Endodermal cell (in vitro differentiated cells): ENCODE measurements at regions not wholly inside any gene's neighbourhood (a gene's known extent, or its start where the extent isn't known, plus 50 kb on each side); places are given as distances from the start of the nearest gene placed in this dataset.

ENCODE experiments used
- DNase-seq: peaks from one replicate; pipeline ENCODE4 v3.0.0-alpha.2; 2017
- H3K27ac ChIP-seq: 2 replicates; pipeline ENCODE4 v1.5.1; 2013; ENCODE audit warnings: mild to moderate bottlenecking, low read depth, low read length, moderate library complexity
- H3K27me3 ChIP-seq: 2 replicates; pipeline ENCODE4 v1.6.1; 2013; ENCODE audit warnings: mild to moderate bottlenecking, low read length, moderate library complexity; ENCODE audit not compliant: insufficient read depth, control insufficient read depth, poor library complexity, severe bottlenecking
- H3K36me3 ChIP-seq: 2 replicates; pipeline ENCODE4 v1.7.0; 2013; ENCODE audit warnings: mild to moderate bottlenecking, low read length, moderate library complexity; ENCODE audit not compliant: control insufficient read depth, insufficient read depth
- H3K4me1 ChIP-seq: one replicate; pipeline ENCODE4 v1.7.0; 2013; ENCODE audit warnings: low read length; ENCODE audit not compliant: control insufficient read depth, insufficient read depth
- H3K4me3 ChIP-seq: 2 replicates; pipeline ENCODE4 v1.5.1; 2013; ENCODE audit warnings: mild to moderate bottlenecking, low read length, moderate library complexity
- H3K9ac ChIP-seq: 2 replicates; pipeline ENCODE4 v1.6.1; 2013; ENCODE audit warnings: mild to moderate bottlenecking, low read length, moderate library complexity; ENCODE audit not compliant: poor library complexity, severe bottlenecking; ENCODE audit errors: extremely low read depth
- H3K9me3 ChIP-seq: 2 replicates; pipeline ENCODE4 v1.6.1; 2013; ENCODE audit warnings: mild to moderate bottlenecking, low read length, moderate library complexity; ENCODE audit not compliant: control insufficient read depth
- H3K27ac Mint-ChIP-seq: 2 replicates; pipeline ENCODE4 v1.8.0; 2020; ENCODE audit warnings: mixed read lengths
- H3K27me3 Mint-ChIP-seq: 2 replicates; pipeline ENCODE4 v1.8.0; 2021; ENCODE audit warnings: mild to moderate bottlenecking, mixed read lengths; ENCODE audit not compliant: insufficient read depth
- H3K36me3 Mint-ChIP-seq: 2 replicates; pipeline ENCODE4 v1.8.0; 2020; ENCODE audit warnings: low read depth, mixed read lengths
- H3K4me1 Mint-ChIP-seq: 2 replicates; pipeline ENCODE4 v1.8.0; 2020; ENCODE audit warnings: mixed read lengths
- H3K4me3 Mint-ChIP-seq: 2 replicates; pipeline ENCODE4 v1.8.0; 2020; ENCODE audit warnings: mild to moderate bottlenecking, moderate library complexity, mixed read lengths
- H3K9me3 Mint-ChIP-seq: 2 replicates; pipeline ENCODE4 v1.8.0; 2020; ENCODE audit warnings: mild to moderate bottlenecking, mixed read lengths
- WGBS, 2 experiments: methylation state at CpG; one replicate each; pipeline versions ENCODE4 v1.1.5 to v1.1.7; 2013; ENCODE audit warnings: missing lambda C conversion rate in 2 of 2, mixed read lengths in 1 of 2; ENCODE audit not compliant: insufficient coverage in 1 of 2, insufficient read length in 1 of 2; 5-methylcytosine and 5-hydroxymethylcytosine counted together
- TF ChIP-seq, protein P1 (sequence below): fragments of 200-600 bp; sonication (generic); conservative IDR thresholded peaks from 2 replicates; pipeline ENCODE4 v1.5.0; 2021; ENCODE audit warnings: antibody characterized with exemption, mild to moderate bottlenecking

DNA sequence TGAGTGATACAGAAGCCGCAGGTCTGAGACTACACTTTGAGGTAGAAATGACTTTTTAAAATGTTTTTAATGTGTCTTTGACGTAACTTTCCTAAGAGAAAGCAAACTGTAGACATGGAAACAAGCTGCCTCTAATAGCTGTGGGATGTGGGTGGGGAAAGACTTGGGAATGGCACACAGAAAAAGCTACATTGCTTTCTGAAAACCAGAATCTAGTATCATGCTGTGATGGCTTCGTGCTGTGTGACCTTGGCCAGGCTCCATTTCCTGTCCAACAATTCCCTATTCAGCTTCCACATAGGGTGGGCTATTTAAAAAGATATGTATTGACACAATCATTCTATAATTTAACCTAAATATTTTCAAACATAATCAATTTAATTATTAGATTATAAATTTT lies 909.1 kb downstream of the NCAM2 start:
- Histone ChIP-seq H3K27ac (no peak overlapping the region), H3K4me3 (no peak overlapping the region), H3K4me1 (no peaks in the 10 kb centered on the region), H3K36me3 (no peaks in the 10 kb centered on the region), H3K27me3 (no peaks in the 10 kb centered on the region), H3K9ac (no peak overlapping the region), H3K9me3 (no peaks in the 10 kb centered on the region)
- Mint-ChIP-seq H3K27ac (no peak overlapping the region), H3K36me3 (no peaks in the 10 kb centered on the region), H3K27me3 (no peaks in the 10 kb centered on the region), H3K4me3 (no peak overlapping the region), H3K9me3 (peaks cover 20% of the 10 kb centered on the region), H3K4me1 (no peaks in the 10 kb centered on the region)
- TF ChIP-seq, protein P1, sequence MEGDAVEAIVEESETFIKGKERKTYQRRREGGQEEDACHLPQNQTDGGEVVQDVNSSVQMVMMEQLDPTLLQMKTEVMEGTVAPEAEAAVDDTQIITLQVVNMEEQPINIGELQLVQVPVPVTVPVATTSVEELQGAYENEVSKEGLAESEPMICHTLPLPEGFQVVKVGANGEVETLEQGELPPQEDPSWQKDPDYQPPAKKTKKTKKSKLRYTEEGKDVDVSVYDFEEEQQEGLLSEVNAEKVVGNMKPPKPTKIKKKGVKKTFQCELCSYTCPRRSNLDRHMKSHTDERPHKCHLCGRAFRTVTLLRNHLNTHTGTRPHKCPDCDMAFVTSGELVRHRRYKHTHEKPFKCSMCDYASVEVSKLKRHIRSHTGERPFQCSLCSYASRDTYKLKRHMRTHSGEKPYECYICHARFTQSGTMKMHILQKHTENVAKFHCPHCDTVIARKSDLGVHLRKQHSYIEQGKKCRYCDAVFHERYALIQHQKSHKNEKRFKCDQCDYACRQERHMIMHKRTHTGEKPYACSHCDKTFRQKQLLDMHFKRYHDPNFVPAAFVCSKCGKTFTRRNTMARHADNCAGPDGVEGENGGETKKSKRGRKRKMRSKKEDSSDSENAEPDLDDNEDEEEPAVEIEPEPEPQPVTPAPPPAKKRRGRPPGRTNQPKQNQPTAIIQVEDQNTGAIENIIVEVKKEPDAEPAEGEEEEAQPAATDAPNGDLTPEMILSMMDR = no peak
- DNase-seq = no peak
- WGBS, 2 experiments = 73 to 92% methylated on average over 2 to 3 of the region's 3 CpGs

DNA sequence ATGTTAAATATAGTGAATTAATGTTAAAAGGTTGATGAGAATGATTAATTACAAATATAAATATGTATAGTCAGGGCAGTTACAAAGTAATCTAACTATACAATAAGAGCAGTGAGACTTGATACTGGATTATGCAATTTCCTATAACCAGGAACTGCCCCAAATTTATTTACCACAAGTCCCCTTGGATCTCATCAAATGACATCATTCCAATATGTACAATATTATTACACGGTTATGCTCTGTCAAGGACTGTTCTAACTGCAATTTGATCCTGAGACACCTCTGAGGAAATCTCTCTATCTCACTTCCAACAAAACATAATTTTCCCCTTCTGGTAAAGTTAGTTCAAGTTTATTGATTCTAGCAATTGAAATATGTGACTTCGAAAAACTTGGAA lies 917.6 kb downstream of the NCAM2 start:
- DNase-seq = no peak
- Histone ChIP-seq H3K27me3 (no peaks in the 10 kb centered on the region), H3K9me3 (peaks cover 5% of the 10 kb centered on the region), H3K9ac (no peak overlapping the region), H3K36me3 (no peaks in the 10 kb centered on the region), H3K4me1 (no peaks in the 10 kb centered on the region), H3K4me3 (no peak overlapping the region), H3K27ac (no peak overlapping the region)
- no peaks in the 10 kb centered on the region for H3K4me1 Mint-ChIP-seq
- no peak overlapping the region for H3K4me3 Mint-ChIP-seq
- WGBS, 2 experiments = 44% methylated on average over 2 of the region's 2 CpGs; no CpG with 5 or more reads in 1 of the 2 experiments
- no peaks in the 10 kb centered on the region for H3K27me3 Mint-ChIP-seq
- H3K27ac Mint-ChIP-seq = no peak overlapping the region
- no peaks in the 10 kb centered on the region for H3K9me3 Mint-ChIP-seq
- H3K36me3 Mint-ChIP-seq = no peaks in the 10 kb centered on the region
- TF ChIP-seq, protein P1 = no peak

DNA sequence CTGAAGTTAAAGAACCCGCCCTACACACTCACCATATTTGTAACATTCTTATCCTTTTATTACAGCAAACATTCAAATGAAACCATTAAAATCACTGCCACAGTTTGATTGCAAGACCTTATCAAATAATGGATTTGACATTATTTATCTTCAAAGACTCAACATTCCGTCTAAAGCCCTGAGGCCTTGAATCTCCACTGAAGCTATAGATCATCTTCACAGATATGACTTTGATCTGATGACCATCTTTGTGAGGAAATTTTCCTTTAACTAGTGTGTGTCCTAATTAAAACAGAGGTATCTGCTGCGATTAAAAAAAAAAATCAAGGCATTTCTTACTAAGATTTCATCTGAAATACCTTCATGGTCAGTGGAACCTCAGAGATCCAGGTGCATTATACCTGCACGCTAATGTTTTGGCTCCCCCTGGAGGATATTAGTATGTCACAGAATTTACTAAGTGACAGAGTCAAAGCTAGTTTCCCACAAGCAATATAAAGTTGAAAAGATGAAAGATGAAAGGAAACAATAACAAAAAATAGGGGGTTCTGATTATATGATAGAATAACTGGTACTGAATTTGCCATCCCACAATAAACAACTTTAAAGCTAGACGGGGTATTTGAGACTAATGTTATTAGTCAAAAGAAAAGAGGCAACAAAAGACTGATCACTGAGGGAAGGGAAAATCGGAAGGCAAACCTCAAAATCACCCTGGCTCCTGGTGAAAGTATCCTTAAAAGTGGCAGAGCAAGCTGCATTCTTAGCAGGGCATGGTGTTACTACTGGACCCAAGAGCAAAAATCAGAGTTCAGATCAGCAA lies 923.4 kb downstream of the NCAM2 start:
- Histone ChIP-seq H3K9me3 (peaks cover 5% of the 10 kb centered on the region), H3K4me3 (no peak overlapping the region), H3K4me1 (no peaks in the 10 kb centered on the region), H3K9ac (no peak overlapping the region), H3K27ac (no peak overlapping the region), H3K36me3 (no peaks in the 10 kb centered on the region), H3K27me3 (no peaks in the 10 kb centered on the region)
- Mint-ChIP-seq H3K9me3 (no peaks in the 10 kb centered on the region), H3K4me3 (no peak overlapping the region), H3K27me3 (no peaks in the 10 kb centered on the region), H3K4me1 (no peaks in the 10 kb centered on the region), H3K36me3 (no peaks in the 10 kb centered on the region), H3K27ac (no peak overlapping the region)
- WGBS, 2 experiments = 54 to 92% methylated on average over 2 to 6 of the region's 6 CpGs
- TF ChIP-seq, protein P1 = peak; percentile 88
- DNase-seq = no peak
